Panc1 (cell line): ENCODE measurements at regions not wholly inside any gene's neighbourhood (a gene's known extent, or its start where the extent isn't known, plus 50 kb on each side); places are given as distances from the start of the nearest gene placed in this dataset.

Source experiments
- ATAC-seq: fragments of 200-7000 bp; cut with Tn5 transposase; 2 replicates; pipeline ENCODE4 v1.9.1; 2020; ENCODE audit warnings: mild to moderate bottlenecking, moderate library complexity
- BruUV-seq: library from RNA; stranded (reverse); fragments of 400-500 nt; replicated peaks from 2 replicates; lab custom pipeline; 2021; lab: Mats Ljungman, UMichigan
- CTCF ChIA-PET: fragments of 300-600 bp; sonication (Branson Sonifier 250); formaldehyde crosslinking; loops from one replicate; lab custom pipeline; 2022; ENCODE audit warnings: antibody characterized with exemption; lab: Charles Lee
- POLR2A ChIA-PET: fragments of 300-600 bp; sonication (Branson Sonifier 250); formaldehyde crosslinking; loops from one replicate; lab custom pipeline; 2022; ENCODE audit warnings: antibody characterized with exemption; lab: Charles Lee
- DNase-seq: peaks from one replicate; pipeline ENCODE4 v3.0.0-alpha.2; 2010; ENCODE audit warnings: low read depth, low spot score
- H3K27ac ChIP-seq: 2 replicates; pipeline ENCODE4 v1.5.1; 2011; ENCODE audit warnings: mild to moderate bottlenecking, low read length, inconsistent platforms
- H3K27me3 ChIP-seq: fragments of 200-500 bp; sonication (Bioruptor generic); 2 replicates; pipeline ENCODE4 v1.6.0; 2014; ENCODE audit warnings: low read length, inconsistent platforms; ENCODE audit not compliant: control insufficient read depth, insufficient read depth
- H3K36me3 ChIP-seq: fragments of 200-500 bp; sonication (Bioruptor generic); 2 replicates; pipeline ENCODE4 v1.5.1; 2014; ENCODE audit warnings: inconsistent platforms, mild to moderate bottlenecking, low read length, moderate library complexity; ENCODE audit not compliant: control insufficient read depth, insufficient read depth
- H3K4me1 ChIP-seq: 2 replicates; pipeline ENCODE4 v1.5.1; 2011; ENCODE audit warnings: inconsistent platforms, mild to moderate bottlenecking, low read length, moderate library complexity; ENCODE audit not compliant: control insufficient read depth, insufficient read depth
- H3K4me3 ChIP-seq, 2 experiments: 2 replicates each; pipeline ENCODE4 v1.5.1; 2011 to 2012; ENCODE audit warnings: low read depth in 2 of 2, low read length in 2 of 2, mild to moderate bottlenecking in 2 of 2, inconsistent platforms in 1 of 2, moderate library complexity in 1 of 2
- H3K9me3 ChIP-seq: fragments of 200-500 bp; sonication (Bioruptor generic); 2 replicates; pipeline ENCODE4 v1.5.1; 2014; ENCODE audit warnings: low read depth, mild to moderate bottlenecking, inconsistent platforms, low read length, moderate library complexity; ENCODE audit not compliant: control insufficient read depth, insufficient read depth
- CTCF ChIP-seq: fragments of 450-650 bp; IDR thresholded peaks from 2 replicates; pipeline ENCODE4 v1.5.1; 2017; ENCODE audit warnings: mild to moderate bottlenecking
- POLR2AphosphoS5 ChIP-seq: IDR thresholded peaks from 2 replicates; pipeline ENCODE4 v1.6.1; 2012; ENCODE audit warnings: mild to moderate bottlenecking, low read depth, low read length, moderate library complexity
- REST ChIP-seq, 2 experiments: IDR thresholded peaks; 2 replicates each; pipeline ENCODE4 v1.6.1; 2011 to 2012; ENCODE audit warnings: low read depth in 2 of 2, control low read depth in 1 of 2, low read length in 1 of 2, mild to moderate bottlenecking in 1 of 2, moderate library complexity in 1 of 2; ENCODE audit not compliant: insufficient read depth in 1 of 2
- SIN3A ChIP-seq: IDR thresholded peaks from 2 replicates; pipeline ENCODE4 v1.6.1; 2012; ENCODE audit warnings: low read depth, mild to moderate bottlenecking, low read length, moderate library complexity, borderline replicate concordance; ENCODE audit not compliant: insufficient read depth
- TCF7L2 ChIP-seq: IDR thresholded peaks from 2 replicates; pipeline ENCODE4 v1.6.1; 2011; ENCODE audit warnings: mild to moderate bottlenecking, low read depth, low read length, inconsistent platforms
- in situ Hi-C: cut with HindIII; loops from 2 replicates; pipeline ENCODE4 v1.10.0; 2016; ENCODE audit warnings: low sequenced_read_pairs, low pct_unique_long_range_greater_than_20kb
- intact Hi-C: fragments of 100-400 bp; cut with micrococcal nuclease; formaldehyde crosslinking; loops from one replicate; pipeline ENCODE4 v1.10.0; 2022; ENCODE audit not compliant: unreplicated experiment

- TF ChIP-seq SIN3A (no peak), CTCF (no peak), POLR2AphosphoS5 (no peak), TCF7L2 (no peak), REST (IDR thresholded peaks at IDR 0.05; ENCODE audit: insufficient read depth in 1 of 2, low read depth in 2 of 2, low read length in 1 of 2) (no peak)
- Histone ChIP-seq H3K9me3 (no peaks in the 10 kb centered on the region), H3K27me3 (no peaks in the 10 kb centered on the region), H3K27ac (no peak overlapping the region), H3K36me3 (no peaks in the 10 kb centered on the region), H3K4me3 (no peak overlapping the region), H3K4me1 (no peaks in the 10 kb centered on the region)
- BruUV-seq: no TSS peak
- intact Hi-C loops: no loop called here
- POLR2A ChIA-PET: no interaction called here
- in situ Hi-C loops: no loop called here
- DNase-seq (no peak), ATAC-seq (no peak)
- CTCF ChIA-PET: no interaction called here
These were observed 741.5 kb upstream of the GRM7 start for GRCh38 chr3:6119367-6119766.

GRCh38 chr3:6120786-6121185 is 740.1 kb upstream of the GRM7 start:
- H3K27ac ChIP-seq: no peak overlapping the region
- no TSS peak for BruUV-seq
- H3K4me1 ChIP-seq: no peaks in the 10 kb centered on the region
- TF ChIP-seq SIN3A (no peak), CTCF (no peak), TCF7L2 (no peak), REST (IDR thresholded peaks at IDR 0.05; ENCODE audit: insufficient read depth in 1 of 2, low read depth in 2 of 2, low read length in 1 of 2) (no peak), POLR2AphosphoS5 (no peak)
- no peaks in the 10 kb centered on the region for H3K9me3 ChIP-seq
- in situ Hi-C loops: no loop called here
- intact Hi-C loops: no loop called here
- H3K36me3 ChIP-seq: no peaks in the 10 kb centered on the region
- no peak for ATAC-seq
- H3K27me3 ChIP-seq: no peaks in the 10 kb centered on the region
- ChIA-PET CTCF (no interaction called here), POLR2A (no interaction called here)
- no peak overlapping the region for H3K4me3 ChIP-seq
- no peak for DNase-seq
